Cardiac muscle cell (in vitro differentiated cells and primary cell): ENCODE measurements at regions not wholly inside any gene's neighbourhood (a gene's known extent, or its start where the extent isn't known, plus 50 kb on each side); places are given as distances from the start of the nearest gene placed in this dataset.
"Not testable (repeated sequence)": the region's sequence is repeated elsewhere in the genome, so short reads cannot be mapped to it uniquely, and the experiment has no call there.

Source experiments
- DNase-seq, 2 donors: peaks; one replicate each; pipeline versions ENCODE4 v3.0.0 to v3.0.0-alpha.2; 2010 to 2017; ENCODE audit warnings: low read depth in 1 of 2, low spot score in 1 of 2
- H3K27ac ChIP-seq: fragments of 200-600 bp; sonication (generic); 2 replicates; pipeline ENCODE4 v1.5.1; 2016
- H3K27me3 ChIP-seq: fragments of 200-600 bp; sonication (generic); 2 replicates; pipeline ENCODE4 v1.6.0; 2016; ENCODE audit warnings: control low read depth
- H3K36me3 ChIP-seq: fragments of 200-600 bp; sonication (generic); 2 replicates; pipeline ENCODE4 v1.5.1; 2016; ENCODE audit warnings: control low read depth
- H3K4me1 ChIP-seq: fragments of 200-600 bp; sonication (generic); 2 replicates; pipeline ENCODE4 v1.8.1; 2017; ENCODE audit warnings: low read depth, mild to moderate bottlenecking, mixed run types
- H3K4me3 ChIP-seq: fragments of 200-600 bp; sonication (generic); 2 replicates; pipeline ENCODE4 v1.5.1; 2016; ENCODE audit warnings: mild to moderate bottlenecking
- H3K9me3 ChIP-seq: fragments of 200-600 bp; sonication (generic); 2 replicates; pipeline ENCODE4 v1.5.1; 2017; ENCODE audit warnings: low read depth, mild to moderate bottlenecking, control low read depth
- TF ChIP-seq, protein P1 (sequence below): IDR thresholded peaks from 2 replicates; pipeline ENCODE4 v1.5.1; 2012; ENCODE audit warnings: low read depth, mild to moderate bottlenecking, low read length

DNA sequence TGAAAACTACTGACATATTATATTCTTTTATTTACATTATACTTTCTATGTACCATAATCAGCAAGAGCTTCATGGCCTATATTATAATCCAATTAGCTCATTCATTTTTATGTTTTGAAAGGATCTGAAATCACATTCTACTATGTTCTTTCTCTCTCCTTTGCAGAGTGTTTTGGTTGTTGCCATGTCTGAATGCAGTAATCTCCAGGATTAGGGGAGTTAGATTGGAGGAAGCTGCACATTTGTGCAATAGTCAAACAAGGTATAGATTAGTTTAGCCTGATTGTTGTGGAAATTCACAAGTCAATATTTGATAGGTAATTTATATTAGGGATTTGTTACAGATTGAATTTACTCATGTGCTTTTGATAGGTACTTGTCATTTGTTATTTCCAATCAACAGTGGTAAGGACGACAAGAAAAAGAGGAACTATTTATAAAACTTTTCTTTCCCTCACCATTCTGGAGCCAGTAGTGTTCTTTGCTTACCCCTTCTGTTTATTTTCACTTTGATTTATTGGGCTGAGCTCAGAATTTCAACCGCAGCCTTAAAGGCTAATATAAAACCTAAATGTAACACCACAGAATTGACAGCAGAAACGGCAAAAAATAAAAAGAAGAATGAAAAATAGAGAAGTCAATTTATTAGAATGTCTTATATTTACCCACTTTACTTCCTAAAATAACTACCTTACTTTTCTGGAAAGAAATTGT lies 597.0 kb downstream of the CHSY3 start:
- Histone ChIP-seq H3K27me3 (no peaks in the 10 kb centered on the region), H3K36me3 (no peaks in the 10 kb centered on the region), H3K4me3 (no peak overlapping the region), H3K4me1 (no peaks in the 10 kb centered on the region), H3K27ac (no peak overlapping the region), H3K9me3 (no peaks in the 10 kb centered on the region)
- TF ChIP-seq, protein P1, sequence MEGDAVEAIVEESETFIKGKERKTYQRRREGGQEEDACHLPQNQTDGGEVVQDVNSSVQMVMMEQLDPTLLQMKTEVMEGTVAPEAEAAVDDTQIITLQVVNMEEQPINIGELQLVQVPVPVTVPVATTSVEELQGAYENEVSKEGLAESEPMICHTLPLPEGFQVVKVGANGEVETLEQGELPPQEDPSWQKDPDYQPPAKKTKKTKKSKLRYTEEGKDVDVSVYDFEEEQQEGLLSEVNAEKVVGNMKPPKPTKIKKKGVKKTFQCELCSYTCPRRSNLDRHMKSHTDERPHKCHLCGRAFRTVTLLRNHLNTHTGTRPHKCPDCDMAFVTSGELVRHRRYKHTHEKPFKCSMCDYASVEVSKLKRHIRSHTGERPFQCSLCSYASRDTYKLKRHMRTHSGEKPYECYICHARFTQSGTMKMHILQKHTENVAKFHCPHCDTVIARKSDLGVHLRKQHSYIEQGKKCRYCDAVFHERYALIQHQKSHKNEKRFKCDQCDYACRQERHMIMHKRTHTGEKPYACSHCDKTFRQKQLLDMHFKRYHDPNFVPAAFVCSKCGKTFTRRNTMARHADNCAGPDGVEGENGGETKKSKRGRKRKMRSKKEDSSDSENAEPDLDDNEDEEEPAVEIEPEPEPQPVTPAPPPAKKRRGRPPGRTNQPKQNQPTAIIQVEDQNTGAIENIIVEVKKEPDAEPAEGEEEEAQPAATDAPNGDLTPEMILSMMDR, result no peak
- DNase-seq, result no peak

DNA sequence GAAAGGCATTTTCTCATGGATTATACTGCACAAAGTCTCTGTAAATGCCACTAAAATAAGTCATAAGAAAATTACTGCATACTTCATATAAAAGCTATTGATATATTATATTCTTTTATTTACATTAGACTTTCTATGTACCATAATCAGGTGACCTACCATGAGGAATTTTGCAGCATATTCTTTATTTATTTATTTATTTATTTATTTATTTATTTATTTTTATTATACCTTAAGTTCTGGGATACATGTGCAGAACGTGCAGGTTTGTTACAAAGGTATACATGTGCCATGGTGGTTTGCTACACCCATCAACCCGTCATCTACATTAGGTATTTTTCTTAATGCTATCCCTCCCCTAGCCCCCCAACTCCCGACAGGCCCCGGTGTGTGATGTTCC lies 596.2 kb downstream of the CHSY3 start:
- not testable (repeated sequence) for H3K27ac ChIP-seq, H3K4me3 ChIP-seq, H3K27me3 ChIP-seq, H3K9me3 ChIP-seq, DNase-seq, H3K4me1 ChIP-seq, H3K36me3 ChIP-seq

DNA sequence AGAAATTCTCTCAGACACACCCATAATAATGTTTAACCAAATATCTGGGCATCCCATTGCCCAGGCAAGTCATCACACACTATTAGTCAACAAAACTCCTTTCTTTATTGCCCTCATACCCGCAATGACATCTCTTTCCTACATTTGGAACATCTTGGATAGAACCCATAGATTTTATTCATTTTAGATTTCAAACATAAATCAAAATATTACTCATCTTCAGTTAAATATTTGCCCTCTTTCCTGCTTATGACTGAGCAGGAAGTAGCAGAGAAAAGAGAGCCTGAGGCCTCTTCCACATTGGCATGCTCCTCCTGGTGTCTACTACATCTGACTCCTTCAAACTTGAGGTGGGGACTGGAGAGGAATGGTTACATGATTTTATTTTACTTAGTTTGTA lies 592.0 kb downstream of the CHSY3 start:
- no peak for DNase-seq
- Histone ChIP-seq H3K4me1 (no peaks in the 10 kb centered on the region), H3K4me3 (no peak overlapping the region), H3K36me3 (no peaks in the 10 kb centered on the region), H3K27me3 (no peaks in the 10 kb centered on the region), H3K27ac (no peak overlapping the region), H3K9me3 (no peaks in the 10 kb centered on the region)
- TF ChIP-seq, protein P1, result no peak

DNA sequence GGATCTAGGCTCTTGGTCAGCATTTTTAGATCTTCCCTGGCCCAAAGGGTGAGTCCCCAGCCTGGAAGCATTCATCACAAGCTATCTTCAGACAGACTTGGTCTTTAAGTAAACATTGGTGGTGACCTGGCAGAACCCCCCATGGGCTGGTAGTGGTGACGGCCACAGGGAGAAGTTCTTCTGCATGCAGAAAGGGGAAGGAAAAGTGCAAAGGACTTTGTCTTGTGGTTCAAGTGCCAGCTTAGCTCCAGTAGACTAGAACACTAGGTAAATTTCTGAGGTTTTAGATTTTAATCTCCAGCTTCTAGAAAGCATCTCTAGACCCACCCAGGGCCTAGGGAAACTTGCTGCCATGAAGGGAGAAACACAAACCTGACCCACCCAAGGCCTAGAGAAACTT lies 584.0 kb downstream of the CHSY3 start:
- H3K27me3 ChIP-seq, result no peaks in the 10 kb centered on the region
- no peaks in the 10 kb centered on the region for H3K4me1 ChIP-seq
- no peaks in the 10 kb centered on the region for H3K9me3 ChIP-seq
- DNase-seq, result no peak
- H3K27ac ChIP-seq, result no peak overlapping the region
- TF ChIP-seq, protein P1, result no peak
- no peaks in the 10 kb centered on the region for H3K36me3 ChIP-seq
- no peak overlapping the region for H3K4me3 ChIP-seq

DNA sequence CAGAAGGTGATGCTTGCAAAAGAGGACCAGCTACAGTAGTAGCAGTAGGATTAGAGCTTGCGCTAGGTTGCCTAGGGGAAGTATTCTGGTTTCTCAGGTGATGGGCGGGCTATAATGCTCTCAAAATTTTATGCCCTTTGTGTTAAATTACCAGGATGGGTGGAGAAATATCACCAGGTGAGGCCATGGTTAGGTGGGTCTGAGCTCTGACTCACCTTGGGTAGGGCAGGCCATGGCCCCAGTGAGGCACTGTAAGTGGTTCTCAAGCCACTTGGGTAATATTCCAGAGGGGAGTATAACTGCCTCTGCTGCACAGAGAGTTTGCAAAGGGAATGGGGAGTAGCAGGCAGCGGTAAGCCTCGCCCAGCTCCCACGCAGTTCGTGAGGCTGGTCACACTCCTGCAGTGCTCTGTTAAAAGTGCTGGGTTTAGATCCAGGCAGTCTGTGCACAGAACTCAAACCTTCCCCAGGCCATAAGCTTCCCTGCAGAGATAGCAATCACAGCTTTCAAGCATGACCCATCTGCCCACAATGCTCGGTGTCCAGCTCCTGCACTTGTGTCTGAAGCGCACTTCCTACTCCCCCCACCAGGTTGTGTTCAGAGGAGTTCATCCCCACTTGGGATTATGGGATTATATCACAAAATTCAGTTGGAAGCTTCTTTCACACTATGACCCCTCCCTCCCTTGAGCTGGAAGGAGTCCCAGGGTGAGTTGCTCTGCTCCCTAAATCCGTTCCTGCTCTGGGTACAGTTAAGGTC lies 575.0 kb downstream of the CHSY3 start:
- TF ChIP-seq, protein P1, result no peak
- Histone ChIP-seq H3K4me1 (no peaks in the 10 kb centered on the region), H3K4me3 (no peak overlapping the region), H3K9me3 (no peaks in the 10 kb centered on the region), H3K36me3 (no peaks in the 10 kb centered on the region), H3K27me3 (no peaks in the 10 kb centered on the region), H3K27ac (no peak overlapping the region)
- DNase-seq, result no peak

DNA sequence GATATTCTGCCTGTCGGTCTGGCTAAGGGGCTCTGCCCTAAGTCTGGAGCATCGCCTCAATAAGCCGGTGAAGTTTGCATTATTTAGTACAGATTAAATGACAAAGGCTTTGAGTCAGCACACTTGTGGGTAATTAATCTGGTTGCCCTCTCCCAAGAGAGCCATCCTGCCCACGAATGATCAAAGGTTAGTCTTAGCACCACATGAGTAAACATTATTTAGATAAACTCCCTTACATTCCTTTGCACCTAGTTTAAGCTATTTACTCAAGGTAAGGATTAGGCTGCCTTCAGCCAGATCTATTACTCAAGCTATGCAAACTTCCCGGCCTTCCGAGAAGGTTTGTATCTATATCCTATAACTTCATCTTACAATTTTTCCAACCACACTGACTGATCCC lies 572.1 kb downstream of the CHSY3 start:
- Histone ChIP-seq H3K4me3 (no peak overlapping the region), H3K9me3 (no peaks in the 10 kb centered on the region), H3K27ac (no peak overlapping the region), H3K4me1 (no peaks in the 10 kb centered on the region), H3K27me3 (no peaks in the 10 kb centered on the region), H3K36me3 (no peaks in the 10 kb centered on the region)
- TF ChIP-seq, protein P1, result no peak
- DNase-seq, result no peak
